HEK293 (cell line): ENCODE measurements at regions not wholly inside any gene's neighbourhood (a gene's known extent, or its start where the extent isn't known, plus 50 kb on each side); places are given as distances from the start of the nearest gene placed in this dataset.

Source experiments
- ATF2 ChIP-seq: fragments of 450-650 bp; formaldehyde crosslinking; IDR thresholded peaks from 2 replicates; pipeline ENCODE4 v1.5.1; 2016; ENCODE audit warnings: missing biosample characterization, missing genetic modification characterization, low read depth
- CTCF ChIP-seq: fragments of 450-650 bp; formaldehyde crosslinking; IDR thresholded peaks from 2 replicates; pipeline ENCODE4 v1.5.1; 2016; ENCODE audit warnings: missing biosample characterization, missing genetic modification characterization
- KLF10 ChIP-seq: fragments of 450-650 bp; IDR thresholded peaks from 2 replicates; pipeline ENCODE4 v1.5.1; 2018; ENCODE audit warnings: missing biosample characterization, mild to moderate bottlenecking, missing genetic modification characterization
- MEIS1 ChIP-seq: sonication (generic); formaldehyde crosslinking; IDR thresholded peaks from 2 replicates; pipeline ENCODE4 v1.8.1; 2022; ENCODE audit warnings: missing genetic modification reagents, mild to moderate bottlenecking, borderline replicate concordance
- ZNF549 ChIP-seq: fragments of 450-650 bp; IDR thresholded peaks from 2 replicates; pipeline ENCODE4 v1.5.1; 2018; ENCODE audit warnings: missing biosample characterization, missing genetic modification characterization, mild to moderate bottlenecking, inconsistent platforms, moderate library complexity
- ZNF558 ChIP-seq: fragments of 450-650 bp; formaldehyde crosslinking; IDR thresholded peaks from 2 replicates; pipeline ENCODE4 v1.5.1; 2016; ENCODE audit warnings: missing biosample characterization, missing genetic modification characterization
- ZNF660 ChIP-seq: fragments of 450-650 bp; IDR thresholded peaks from 2 replicates; pipeline ENCODE4 v1.5.1; 2018; ENCODE audit warnings: missing biosample characterization, mild to moderate bottlenecking, missing genetic modification characterization
- ZNF776 ChIP-seq: fragments of 450-650 bp; formaldehyde crosslinking; IDR thresholded peaks from 2 replicates; pipeline ENCODE4 v1.5.0; 2017; ENCODE audit warnings: missing biosample characterization, missing genetic modification characterization, borderline replicate concordance

GRCh38 chr2:134119713-134120405, 134.0 kb upstream of the MGAT5 start:
- no peak for TF ChIP-seq CTCF
- TF ChIP-seq ZNF549 (tag by site-specific recombination) = no peak
- peak; percentile 64; the same call in 1 of the 2 replicates for TF ChIP-seq ZNF660 (tag by site-specific recombination)
- no peak for TF ChIP-seq ATF2
- no peak for TF ChIP-seq MEIS1 (CRISPR knock-in tag)
- TF ChIP-seq KLF10 (tag by site-specific recombination) = no peak
- TF ChIP-seq ZNF776 (tag by site-specific recombination) = no peak
- TF ChIP-seq ZNF558 (tag by site-specific recombination) = no peak
